HG02571 (cell line): ENCODE measurements at regions not wholly inside any gene's neighbourhood (a gene's known extent, or its start where the extent isn't known, plus 50 kb on each side); places are given as distances from the start of the nearest gene placed in this dataset.

Experiments
- ATAC-seq: cut with Tn5 transposase; IDR thresholded peaks from one replicate; pipeline ENCODE4 v1.9.1; 2021; ENCODE audit warnings: mild to moderate bottlenecking, moderate library complexity; ENCODE audit not compliant: unreplicated experiment

DNA sequence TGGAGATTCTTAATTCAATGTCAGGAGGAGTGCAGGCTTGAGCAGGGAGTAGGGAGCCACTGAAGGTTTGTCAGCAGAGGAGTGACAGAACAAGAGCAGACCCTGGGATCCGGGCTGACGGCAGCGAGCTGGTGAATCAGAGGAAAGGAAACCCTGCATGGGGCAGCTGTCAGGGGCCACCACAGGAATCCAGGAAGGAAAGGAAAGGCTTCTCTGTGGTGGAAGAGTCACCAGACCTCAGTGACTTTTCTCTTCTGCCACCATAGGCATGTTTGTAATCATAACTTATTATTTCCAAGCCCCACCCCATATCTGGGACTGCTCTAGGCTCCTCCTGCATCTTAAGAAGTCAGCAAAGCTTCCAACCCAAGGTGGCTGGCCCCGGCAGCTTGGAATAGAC, 150.9 kb downstream of the BCOR start:
- no peak for ATAC-seq

DNA sequence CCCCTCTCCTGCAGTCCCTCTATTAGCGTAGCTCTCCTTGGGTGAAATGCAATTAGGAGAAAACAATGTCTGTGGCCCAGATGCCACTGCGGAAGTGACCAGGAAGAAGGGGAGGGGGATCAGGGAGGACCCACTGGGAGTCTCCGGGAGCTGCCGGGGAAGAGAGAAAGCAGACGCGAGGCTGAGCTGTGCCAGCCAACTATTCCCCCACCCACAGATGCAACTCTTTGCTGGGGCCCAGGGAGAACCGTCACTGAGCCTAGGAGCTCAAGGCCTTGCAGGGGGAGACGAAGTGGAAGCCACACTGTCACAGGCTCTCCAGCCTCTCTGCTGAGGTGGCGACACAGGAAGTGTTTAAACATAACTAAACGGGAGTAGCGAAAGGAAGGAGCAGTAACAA, 149.2 kb downstream of the BCOR start:
- ATAC-seq = no peak

DNA sequence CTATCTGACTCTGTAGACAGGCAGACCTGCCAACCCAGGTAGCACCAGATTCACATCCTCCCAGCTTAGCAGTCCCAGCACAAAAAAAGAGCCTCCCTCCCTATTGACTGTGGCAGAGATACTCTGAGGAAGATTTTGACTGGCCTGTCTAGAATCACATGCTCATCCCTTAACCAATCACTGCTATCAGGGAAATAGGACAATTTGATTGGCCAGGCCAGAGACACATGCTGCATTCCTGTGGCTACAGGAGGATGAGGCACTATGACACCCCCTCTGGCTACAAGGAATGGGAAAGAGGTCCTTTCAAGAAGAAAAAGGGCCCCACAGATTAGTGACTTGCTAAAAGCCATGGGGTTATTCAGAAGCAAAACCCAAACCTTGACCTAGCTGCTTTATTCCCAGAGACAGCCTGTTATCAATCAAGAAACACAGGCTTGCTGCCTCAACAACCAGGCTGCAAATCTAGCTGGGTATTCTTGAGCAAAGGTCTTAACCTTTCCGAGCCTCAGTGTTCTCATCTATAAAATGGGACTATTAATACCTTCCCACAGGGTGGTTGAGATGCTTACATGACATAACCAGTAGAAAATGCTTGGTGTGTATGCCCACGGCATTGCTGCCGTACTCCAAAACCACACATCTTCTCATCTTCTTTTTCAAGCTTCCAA, 147.6 kb downstream of the BCOR start:
- no peak for ATAC-seq

GRCh38 chrX:39952989-39953388, 144.8 kb downstream of the BCOR start:
- ATAC-seq = no peak

DNA sequence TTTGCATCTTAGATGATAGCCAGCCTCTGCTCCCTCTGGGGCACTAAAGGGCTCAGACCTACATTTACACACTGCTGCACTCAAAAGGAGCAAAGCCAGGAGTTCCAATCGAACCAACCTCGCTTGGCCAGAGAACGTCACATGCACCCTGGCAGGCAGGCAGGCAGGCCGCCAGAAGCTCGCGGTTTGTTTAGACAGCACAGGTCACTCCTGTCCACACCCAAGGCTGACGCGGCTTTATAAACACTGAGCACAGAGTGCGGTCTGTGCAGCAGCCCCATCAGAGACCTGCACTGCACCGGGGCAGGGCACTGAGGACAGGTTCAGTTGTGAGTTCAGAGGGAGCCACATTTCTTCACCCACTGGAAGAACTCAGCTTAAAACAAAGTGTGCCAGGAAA, 143.9 kb downstream of the BCOR start:
- ATAC-seq = no peak

DNA sequence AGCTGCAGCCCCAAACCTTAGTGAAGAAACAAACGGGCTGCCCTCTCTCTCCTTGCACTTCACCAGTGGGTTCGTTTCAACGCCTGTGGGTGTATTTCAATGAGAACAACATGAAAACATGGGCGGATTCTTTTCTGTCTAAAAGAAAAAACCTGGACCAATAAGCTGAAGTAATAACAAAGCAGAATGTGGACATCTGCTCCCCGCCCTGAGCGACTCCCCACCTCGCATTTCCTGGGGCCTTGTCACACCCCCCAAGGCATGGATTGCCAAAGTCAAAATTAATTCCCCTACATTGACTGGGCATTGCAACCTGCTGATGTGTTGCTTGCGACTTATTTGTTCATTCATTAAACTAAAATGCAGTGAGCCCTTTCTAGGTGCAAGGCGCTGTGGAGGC, 142.9 kb downstream of the BCOR start:
- no peak for ATAC-seq

- no peak for ATAC-seq
Observed at GRCh38 chrX:39955625-39956024, 142.1 kb downstream of the BCOR start.

GRCh38 chrX:39956803-39957394, 140.9 kb downstream of the BCOR start:
- no peak for ATAC-seq

- ATAC-seq = no peak
Observed at GRCh38 chrX:39957816-39958566, 139.8 kb downstream of the BCOR start.

- no peak for ATAC-seq
Observed at GRCh38 chrX:39958850-39959249, 138.9 kb downstream of the BCOR start.

- no peak for ATAC-seq
Observed at GRCh38 chrX:39960219-39960618, 137.5 kb downstream of the BCOR start.

DNA sequence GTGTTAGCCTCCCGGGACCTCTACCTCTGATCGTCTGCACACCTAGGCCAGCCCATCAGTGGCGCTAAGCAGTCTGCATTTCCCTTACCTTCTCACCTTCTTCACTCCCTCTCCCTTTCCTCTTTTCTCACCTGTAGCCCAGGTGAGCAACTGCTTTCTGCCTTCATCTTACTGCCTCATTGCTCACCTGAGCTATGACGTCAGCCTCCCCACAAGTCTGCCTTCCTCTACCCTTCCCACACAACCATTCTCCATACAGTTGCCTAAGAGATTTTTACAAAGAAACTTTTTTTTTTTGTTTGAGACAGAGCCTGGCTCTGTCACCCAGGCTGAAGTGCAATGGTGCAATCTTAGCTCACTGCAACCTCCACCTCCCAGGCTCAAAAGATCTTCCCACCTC, 136.3 kb downstream of the BCOR start:
- ATAC-seq = no peak

DNA sequence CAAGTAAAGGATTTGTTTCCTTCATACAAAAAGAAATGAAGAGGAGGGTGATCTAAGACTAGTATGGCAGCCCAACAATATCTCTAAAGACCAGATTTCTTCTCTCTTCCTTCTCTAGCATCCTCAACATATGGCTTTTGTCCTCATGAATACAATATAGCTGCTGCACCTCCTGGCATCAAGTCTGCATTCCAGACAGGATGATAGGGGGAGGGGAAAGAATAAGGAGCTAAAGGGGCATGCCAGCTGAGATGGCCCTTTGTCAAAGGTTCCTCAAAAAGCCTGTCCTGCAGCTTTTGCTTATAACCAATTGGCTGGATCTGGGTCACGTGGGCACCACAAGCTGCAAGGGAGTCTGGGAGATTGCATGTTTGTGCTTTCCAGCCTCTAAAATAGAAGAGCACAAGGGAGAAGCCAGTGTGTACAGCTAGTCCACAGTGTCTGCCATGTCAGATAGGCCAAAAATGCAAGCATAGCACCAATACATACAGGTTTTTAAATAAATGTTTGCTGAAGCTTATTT, 132.6 kb downstream of the BCOR start:
- no peak for ATAC-seq

DNA sequence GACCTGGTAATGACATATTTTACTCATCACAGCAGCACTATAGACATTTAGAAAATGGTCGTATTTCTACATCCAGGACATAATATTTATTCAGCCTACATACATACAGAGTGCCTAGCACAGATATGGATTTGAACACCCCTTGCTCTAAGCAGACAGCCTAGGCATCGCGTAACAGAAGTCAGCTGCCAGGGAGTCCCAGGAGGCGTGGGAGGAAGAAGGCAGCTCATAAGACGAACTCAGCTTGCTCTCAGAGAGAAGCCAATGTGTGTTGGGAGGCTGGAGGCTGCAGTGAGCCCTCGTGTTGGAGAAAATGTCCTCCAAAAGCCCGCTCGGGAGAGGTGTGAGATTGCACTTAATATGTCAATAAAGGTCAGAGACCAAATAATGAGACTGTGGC, 131.6 kb downstream of the BCOR start:
- no peak for ATAC-seq

GRCh38 chrX:39967348-39967747, 130.4 kb downstream of the BCOR start:
- no peak for ATAC-seq

- ATAC-seq = no peak
Observed at GRCh38 chrX:39969099-39969818, 128.5 kb downstream of the BCOR start.

DNA sequence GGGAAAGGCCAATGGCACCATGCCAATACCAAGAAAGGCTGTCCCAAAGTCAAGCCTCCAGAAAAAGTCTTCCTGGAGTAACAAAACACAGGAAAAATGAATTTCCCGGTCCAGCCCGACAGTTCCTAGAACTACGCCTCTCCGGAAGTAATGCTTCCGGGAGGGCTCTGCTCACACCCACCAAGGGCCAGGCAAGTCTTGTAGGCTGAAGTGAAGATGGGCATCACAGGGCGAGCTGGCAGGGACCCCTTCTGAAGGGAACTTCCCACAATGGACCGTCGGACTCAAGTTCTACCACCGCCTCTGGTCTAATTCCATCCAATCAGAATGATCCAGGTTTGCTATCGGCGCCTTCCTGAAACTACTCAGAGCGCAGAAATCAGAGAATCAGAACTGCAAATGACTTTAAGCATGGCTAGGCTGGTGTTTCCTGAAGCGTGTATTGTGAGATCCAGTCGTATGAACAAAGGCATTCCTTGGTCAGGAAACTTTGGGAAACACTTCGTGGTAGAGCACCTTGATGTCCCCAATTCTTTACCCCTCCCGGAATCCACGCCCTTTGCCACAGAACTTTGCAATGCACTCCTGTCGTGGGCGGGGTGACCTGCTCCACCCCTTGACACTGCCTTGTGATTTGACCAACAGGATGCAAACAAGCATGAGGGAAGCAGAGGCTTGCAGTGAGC, 127.8 kb downstream of the BCOR start:
- ATAC-seq = no peak

DNA sequence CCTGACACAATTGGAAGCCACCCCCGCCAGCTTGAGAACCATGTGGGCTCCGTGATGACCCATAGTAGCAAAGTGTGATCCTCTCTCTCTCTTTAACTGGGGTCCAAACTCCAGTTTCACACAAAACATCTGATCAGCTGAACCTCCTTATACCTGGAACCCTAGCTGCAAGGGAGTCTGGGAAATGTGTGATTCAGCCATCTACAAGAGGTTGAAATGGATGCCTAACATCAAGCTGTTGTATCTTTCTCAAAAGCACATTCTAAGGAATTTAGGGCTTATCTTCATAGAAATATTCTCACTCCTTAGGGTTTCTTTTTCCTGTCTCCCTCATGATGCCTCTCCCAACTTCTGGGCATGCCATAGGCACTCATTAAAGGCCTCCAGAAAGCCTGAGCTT, 126.0 kb downstream of the BCOR start:
- no peak for ATAC-seq

DNA sequence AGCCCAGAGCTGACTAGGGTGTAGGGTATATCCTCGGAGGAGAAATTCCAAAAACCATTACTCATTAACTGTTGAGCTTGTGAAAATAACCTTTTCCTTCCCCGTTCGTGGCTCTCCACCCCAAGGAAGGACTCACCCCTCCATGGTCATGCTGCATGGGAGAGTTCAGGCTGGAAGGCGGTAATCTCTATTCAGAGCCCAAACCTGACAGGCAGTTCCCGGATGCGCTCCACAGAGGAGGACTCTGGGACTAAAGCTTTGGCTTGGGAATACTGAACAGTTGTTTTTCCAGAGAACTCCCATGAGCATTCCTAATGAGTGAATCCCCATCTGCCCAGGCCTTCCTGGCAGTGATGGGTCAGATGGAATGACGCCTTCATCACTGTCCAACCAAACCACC, 125.4 kb downstream of the BCOR start:
- no peak for ATAC-seq

- no peak for ATAC-seq
Observed at GRCh38 chrX:39973810-39974209, 123.9 kb downstream of the BCOR start.

GRCh38 chrX:39974270-39974669, 123.5 kb downstream of the BCOR start:
- no peak for ATAC-seq
